Tibial nerve (tissue), 4 donors: ENCODE measurements at regions not wholly inside any gene's neighbourhood (a gene's known extent, or its start where the extent isn't known, plus 50 kb on each side); places are given as distances from the start of the nearest gene placed in this dataset.

ENCODE experiments used
- DNase-seq, 2 donors: peaks; one replicate each; pipeline ENCODE4 v3.0.0-alpha.2; 2019; ENCODE audit warnings: low spot score in 2 of 2
- H3K27ac ChIP-seq, 4 donors: fragments of 200-600 bp; sonication (generic) in 3 of 4; one replicate each; pipeline ENCODE4 v1.5.1; 2017 to 2019; ENCODE audit warnings: mild to moderate bottlenecking in 1 of 4
- H3K27me3 ChIP-seq, 2 donors: fragments of 200-600 bp; sonication (generic) in 1 of 2; one replicate each; pipeline versions ENCODE4 v1.5.1 to v1.6.0; 2017 to 2019
- H3K36me3 ChIP-seq, 3 donors: fragments of 200-600 bp; sonication (generic); one replicate each; pipeline ENCODE4 v1.5.1; 2018 to 2019
- H3K4me1 ChIP-seq, 4 donors: fragments of 200-600 bp; sonication (generic) in 3 of 4; one replicate each; pipeline ENCODE4 v1.5.1; 2017 to 2019
- H3K4me3 ChIP-seq, 4 donors: fragments of 200-600 bp; sonication (generic) in 3 of 4; one replicate each; pipeline ENCODE4 v1.5.1; 2017 to 2019; ENCODE audit warnings: mild to moderate bottlenecking in 1 of 4, moderate library complexity in 1 of 4
- H3K9me3 ChIP-seq, 4 donors: fragments of 200-600 bp; sonication (generic) in 3 of 4; one replicate each; pipeline ENCODE4 v1.5.1; 2017 to 2019
- EP300 ChIP-seq, 2 donors: sonication (generic); formaldehyde crosslinking; IDR thresholded peaks; one replicate each; pipeline ENCODE4 v1.6.1; 2017; ENCODE audit warnings: antibody characterized with exemption in 2 of 2, mild to moderate bottlenecking in 1 of 2
- POLR2A ChIP-seq, 2 donors: fragments of 450-650 bp; IDR thresholded peaks; one replicate each; pipeline ENCODE4 v1.6.1; 2017; ENCODE audit warnings: antibody characterized with exemption in 2 of 2, mild to moderate bottlenecking in 2 of 2, moderate library complexity in 2 of 2
- WGBS, 2 donors: methylation state at CpG; one replicate each; pipeline ENCODE4 v1.1.5; 2018; 5-methylcytosine and 5-hydroxymethylcytosine counted together
- TF ChIP-seq, protein P1 (sequence below), 5 experiments: fragments of 200-600 bp in 3 of 5; fragments of 450-650 bp in 2 of 5; sonication (generic) in 3 of 5; IDR thresholded peaks; one replicate each; pipeline ENCODE4 v1.5.1; 2016 to 2019; ENCODE audit warnings: antibody characterized with exemption in 5 of 5, mild to moderate bottlenecking in 3 of 5, moderate library complexity in 2 of 5

DNA sequence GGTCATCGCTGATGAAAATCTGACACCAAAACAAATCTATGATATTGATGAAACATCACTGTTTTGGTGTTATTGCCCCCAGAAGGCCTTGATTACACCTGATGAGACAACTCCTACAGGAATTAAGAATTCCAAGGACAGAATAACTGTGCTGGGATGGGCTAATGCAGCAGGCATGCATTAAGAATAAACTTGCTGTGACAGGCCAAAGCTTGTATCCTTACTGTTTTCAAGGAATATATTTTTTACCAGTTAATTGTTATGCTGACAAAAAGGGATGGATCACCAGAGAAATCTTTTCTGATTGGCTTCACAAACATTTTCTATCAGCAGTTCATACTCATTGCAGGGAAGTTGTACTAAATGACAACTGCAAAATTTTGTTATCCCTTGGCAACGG, 278.2 kb downstream of the IKZF2 start:
- no peak overlapping the region for H3K27ac ChIP-seq
- H3K27me3 ChIP-seq: no peaks in the 10 kb centered on the region
- peaks cover 0 to 9% (median 0%) of the 10 kb centered on the region in 4 donors for H3K9me3 ChIP-seq
- DNase-seq: no peak
- 86 to 88% methylated on average over 2 of the region's 2 CpGs for WGBS, 2 donors
- H3K36me3 ChIP-seq: no peaks in the 10 kb centered on the region
- no peaks in the 10 kb centered on the region for H3K4me1 ChIP-seq
- H3K4me3 ChIP-seq: no peak overlapping the region
- TF ChIP-seq EP300 (IDR thresholded peaks at IDR 0.05): no peak
- TF ChIP-seq, protein P1, sequence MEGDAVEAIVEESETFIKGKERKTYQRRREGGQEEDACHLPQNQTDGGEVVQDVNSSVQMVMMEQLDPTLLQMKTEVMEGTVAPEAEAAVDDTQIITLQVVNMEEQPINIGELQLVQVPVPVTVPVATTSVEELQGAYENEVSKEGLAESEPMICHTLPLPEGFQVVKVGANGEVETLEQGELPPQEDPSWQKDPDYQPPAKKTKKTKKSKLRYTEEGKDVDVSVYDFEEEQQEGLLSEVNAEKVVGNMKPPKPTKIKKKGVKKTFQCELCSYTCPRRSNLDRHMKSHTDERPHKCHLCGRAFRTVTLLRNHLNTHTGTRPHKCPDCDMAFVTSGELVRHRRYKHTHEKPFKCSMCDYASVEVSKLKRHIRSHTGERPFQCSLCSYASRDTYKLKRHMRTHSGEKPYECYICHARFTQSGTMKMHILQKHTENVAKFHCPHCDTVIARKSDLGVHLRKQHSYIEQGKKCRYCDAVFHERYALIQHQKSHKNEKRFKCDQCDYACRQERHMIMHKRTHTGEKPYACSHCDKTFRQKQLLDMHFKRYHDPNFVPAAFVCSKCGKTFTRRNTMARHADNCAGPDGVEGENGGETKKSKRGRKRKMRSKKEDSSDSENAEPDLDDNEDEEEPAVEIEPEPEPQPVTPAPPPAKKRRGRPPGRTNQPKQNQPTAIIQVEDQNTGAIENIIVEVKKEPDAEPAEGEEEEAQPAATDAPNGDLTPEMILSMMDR (IDR thresholded peaks at IDR 0.05): no peak
- TF ChIP-seq POLR2A (IDR thresholded peaks at IDR 0.05): no peak

DNA sequence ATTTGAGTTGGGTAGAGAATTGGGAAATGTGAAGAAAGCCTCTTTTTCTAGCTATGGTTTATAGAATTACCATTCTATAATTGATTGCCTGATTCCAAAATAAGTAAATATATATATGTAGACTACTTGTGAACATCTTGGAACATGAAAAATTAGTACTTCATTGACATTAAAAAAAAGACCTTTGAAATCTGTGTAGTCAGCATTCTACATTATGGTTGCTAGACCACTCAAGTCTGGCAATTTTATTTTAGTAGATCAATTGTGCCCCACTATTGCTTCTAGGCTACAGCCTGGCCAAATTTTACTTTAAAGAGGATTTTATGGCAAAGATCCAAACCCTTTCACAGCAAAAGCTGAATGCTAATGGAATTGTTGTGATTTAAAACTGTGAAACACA, 279.8 kb downstream of the IKZF2 start:
- Histone ChIP-seq H3K9me3 (peaks cover 0 to 10% (median 0%) of the 10 kb centered on the region in 4 donors), H3K36me3 (no peaks in the 10 kb centered on the region), H3K27me3 (no peaks in the 10 kb centered on the region), H3K4me1 (no peaks in the 10 kb centered on the region), H3K4me3 (no peak overlapping the region), H3K27ac (no peak overlapping the region)
- TF ChIP-seq, protein P1 (IDR thresholded peaks at IDR 0.05): no peak
- TF ChIP-seq POLR2A (IDR thresholded peaks at IDR 0.05) (no peak), EP300 (IDR thresholded peaks at IDR 0.05) (no peak)
- no peak for DNase-seq

DNA sequence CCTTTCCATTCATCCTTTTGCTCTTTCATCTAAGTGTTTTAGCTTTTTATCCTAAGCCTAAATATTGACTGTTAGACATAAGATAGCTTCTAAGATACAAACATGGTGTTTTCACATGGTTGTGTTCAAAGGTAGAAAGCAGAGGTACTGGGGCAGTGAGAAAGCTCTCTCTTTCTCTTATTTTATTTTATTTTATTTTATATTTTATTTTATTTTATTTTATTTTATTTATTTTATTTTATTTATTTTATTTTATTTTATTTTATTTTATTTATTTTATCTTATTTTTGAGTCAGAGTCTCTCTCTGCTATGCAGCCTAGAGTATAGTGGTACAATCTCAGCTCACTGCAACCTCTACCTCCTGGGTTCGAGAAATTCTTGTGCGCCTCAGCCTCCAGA, 287.2 kb downstream of the IKZF2 start:
- no peaks in the 10 kb centered on the region for H3K27me3 ChIP-seq
- TF ChIP-seq POLR2A (IDR thresholded peaks at IDR 0.05) (no peak), EP300 (IDR thresholded peaks at IDR 0.05) (no peak)
- TF ChIP-seq, protein P1 (IDR thresholded peaks at IDR 0.05): no peak
- H3K27ac ChIP-seq: no peak overlapping the region
- peaks cover 0 to 53% (median 11%) of the 10 kb centered on the region in 4 donors for H3K9me3 ChIP-seq
- no peak for DNase-seq
- H3K4me1 ChIP-seq: no peaks in the 10 kb centered on the region
- WGBS, 2 donors: 82 to 91% methylated on average over 2 of the region's 2 CpGs
- no peaks in the 10 kb centered on the region for H3K36me3 ChIP-seq
- H3K4me3 ChIP-seq: no peak overlapping the region

DNA sequence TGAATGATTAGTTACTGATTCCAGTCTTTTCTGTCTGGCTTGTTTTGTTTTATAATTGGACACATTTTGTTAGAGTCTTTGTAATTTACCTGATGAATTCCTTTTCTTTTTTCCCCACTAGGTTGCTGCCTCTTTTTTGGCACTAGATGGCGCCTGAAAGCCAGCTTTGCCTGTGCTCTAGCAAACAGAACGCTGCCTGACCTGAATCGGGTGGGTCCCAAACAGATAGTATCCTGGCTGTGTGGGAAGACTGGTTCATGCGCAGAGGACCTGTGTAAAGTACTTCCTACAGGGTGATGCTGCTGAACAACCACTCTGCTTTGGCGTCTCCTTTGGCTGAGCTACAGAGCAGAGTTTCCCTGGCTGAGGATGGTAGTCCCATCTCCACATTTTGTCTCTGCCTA, 288.2 kb downstream of the IKZF2 start:
- Histone ChIP-seq H3K4me3 (no peak overlapping the region), H3K36me3 (no peaks in the 10 kb centered on the region), H3K4me1 (no peaks in the 10 kb centered on the region), H3K9me3 (peaks cover 0 to 53% (median 11%) of the 10 kb centered on the region in 4 donors), H3K27ac (no peak overlapping the region), H3K27me3 (no peaks in the 10 kb centered on the region)
- 55 to 64% methylated on average over 5 of the region's 5 CpGs for WGBS, 2 donors
- TF ChIP-seq POLR2A (IDR thresholded peaks at IDR 0.05): no peak
- no peak for DNase-seq

DNA sequence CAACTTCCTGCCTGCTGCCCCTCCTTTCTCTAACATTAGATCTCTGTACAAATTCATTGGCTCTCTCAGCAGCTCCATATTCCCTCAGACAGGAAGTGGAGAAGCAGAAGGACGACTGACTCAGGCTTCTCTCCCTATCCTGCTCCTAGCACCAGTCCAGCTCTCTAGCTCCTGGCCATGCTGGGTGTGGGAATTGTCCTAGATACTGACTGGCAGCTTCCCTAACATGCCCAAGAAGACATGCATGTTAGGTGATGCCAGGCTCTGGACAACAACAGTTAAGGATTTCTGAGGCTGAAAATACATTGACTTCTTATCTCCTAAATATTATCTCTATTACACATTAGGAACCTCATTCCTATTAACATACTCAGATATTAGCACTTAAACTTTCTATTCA, 292.9 kb downstream of the IKZF2 start:
- WGBS, 2 donors: 33 to 68% methylated on average over 1 of the region's 1 CpG
- TF ChIP-seq, protein P1 (IDR thresholded peaks at IDR 0.05): no peak
- TF ChIP-seq POLR2A (IDR thresholded peaks at IDR 0.05) (no peak), EP300 (IDR thresholded peaks at IDR 0.05) (no peak)

DNA sequence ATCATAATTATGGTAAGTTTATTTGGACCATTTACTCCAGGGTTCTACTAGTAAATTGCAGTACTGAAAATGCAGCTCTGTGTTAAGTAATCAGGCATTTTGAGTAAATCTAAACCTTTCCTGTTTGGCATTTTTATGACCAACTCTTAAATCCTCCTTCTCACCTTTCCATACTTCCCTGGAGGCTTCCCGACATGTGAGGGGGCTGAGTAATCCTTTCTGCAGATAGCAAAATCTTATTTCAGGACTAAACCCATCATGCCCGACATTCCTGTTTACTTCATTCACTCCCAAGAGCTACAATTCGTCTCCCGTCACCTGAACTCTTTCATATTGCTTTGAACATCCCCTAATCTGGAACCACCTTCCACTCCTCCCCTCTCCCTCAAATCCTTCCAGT, 296.6 kb downstream of the IKZF2 start:
- no peaks in the 10 kb centered on the region for H3K4me1 ChIP-seq
- TF ChIP-seq, protein P1 (IDR thresholded peaks at IDR 0.05): no peak
- TF ChIP-seq POLR2A (IDR thresholded peaks at IDR 0.05): no peak
- no peak for TF ChIP-seq EP300 (IDR thresholded peaks at IDR 0.05)
- H3K4me3 ChIP-seq: no peak overlapping the region
- no peak overlapping the region for H3K27ac ChIP-seq
- H3K9me3 ChIP-seq: no peaks in the 10 kb centered on the region
- WGBS, 2 donors: 74 to 76% methylated on average over 4 of the region's 4 CpGs
- no peaks in the 10 kb centered on the region for H3K36me3 ChIP-seq
- no peaks in the 10 kb centered on the region for H3K27me3 ChIP-seq
- no peak for DNase-seq

More for the DNA sequence above, 292.9 kb downstream of the IKZF2 start:
- H3K4me3 ChIP-seq: no peak overlapping the region
- peaks cover 0 to 28% (median 4%) of the 10 kb centered on the region in 4 donors for H3K9me3 ChIP-seq
- no peaks in the 10 kb centered on the region for H3K36me3 ChIP-seq
- H3K27me3 ChIP-seq: no peaks in the 10 kb centered on the region
- DNase-seq: no peak
- no peak overlapping the region for H3K27ac ChIP-seq
- H3K4me1 ChIP-seq: no peaks in the 10 kb centered on the region
